Fibroblast of skin of scalp (primary cell): ENCODE measurements at regions not wholly inside any gene's neighbourhood (a gene's known extent, or its start where the extent isn't known, plus 50 kb on each side); places are given as distances from the start of the nearest gene placed in this dataset.

Experiments
- DNase-seq: peaks from one replicate; pipeline ENCODE4 v3.0.0-alpha.2; 2013

GRCh38 chr11:19661827-19662226 lies 50.8 kb upstream of the NAV2 start:
- DNase-seq: no peak

- DNase-seq: peak; percentile 40
These were observed 52.6 kb upstream of the NAV2 start for GRCh38 chr11:19660076-19660475.

DNA sequence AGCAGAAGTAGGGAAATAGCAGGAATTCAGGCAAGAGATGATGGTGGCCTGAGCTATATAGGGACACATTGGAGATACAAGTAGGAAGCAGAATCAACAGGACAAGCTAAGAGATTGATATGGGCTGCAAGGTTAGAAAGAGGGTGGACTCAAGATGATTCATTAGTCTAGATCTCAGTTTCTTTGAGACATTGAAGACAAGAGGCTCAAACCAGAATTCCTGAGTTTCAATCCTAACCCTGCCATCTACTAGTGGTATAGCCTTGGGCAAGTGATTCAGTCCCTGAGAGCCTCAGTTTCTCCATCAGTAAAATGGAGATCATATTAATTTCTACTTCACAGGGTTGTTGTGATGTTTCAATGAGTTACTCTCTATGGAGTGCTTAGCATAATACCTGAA lies 53.1 kb upstream of the NAV2 start:
- no peak for DNase-seq

DNA sequence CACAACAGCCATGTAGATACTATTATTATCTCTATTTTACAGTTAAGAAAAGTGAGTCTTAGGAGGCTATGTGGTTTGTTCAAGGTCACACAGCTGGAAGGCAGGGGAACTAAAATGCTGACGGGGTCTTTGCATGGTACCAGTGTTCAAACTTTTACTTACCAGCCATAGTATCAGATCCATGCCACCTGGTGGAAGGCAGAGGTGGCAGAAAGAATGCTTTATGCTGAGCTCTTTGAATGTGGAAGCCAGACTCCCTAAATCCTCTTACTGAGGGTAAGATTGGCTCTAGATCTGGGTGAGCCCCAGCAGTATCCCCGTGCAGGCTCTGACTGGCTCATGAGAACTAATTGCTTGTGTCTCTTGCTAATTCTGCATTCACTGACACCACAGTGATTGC lies 54.3 kb upstream of the NAV2 start:
- DNase-seq: no peak

DNA sequence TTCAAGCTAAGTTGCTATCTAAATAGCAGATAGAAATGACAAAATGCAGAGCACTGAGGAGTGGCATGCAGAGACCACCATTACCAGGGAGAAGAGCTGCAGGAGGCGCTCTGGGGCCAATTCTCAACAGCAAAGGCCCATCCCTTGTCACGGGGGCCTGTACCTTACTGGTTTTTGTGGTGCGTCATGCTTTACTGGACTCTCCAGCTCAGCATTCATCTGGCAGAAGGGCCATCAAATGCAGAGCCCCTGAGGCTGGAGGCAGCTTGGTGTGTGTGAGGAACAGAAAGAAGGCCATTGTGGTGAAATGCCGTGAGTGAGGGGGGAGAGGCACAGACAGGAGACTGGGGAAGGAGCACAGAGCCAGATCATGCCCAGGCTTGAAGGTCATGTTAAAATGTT lies 56.5 kb upstream of the NAV2 start:
- DNase-seq: no peak

DNA sequence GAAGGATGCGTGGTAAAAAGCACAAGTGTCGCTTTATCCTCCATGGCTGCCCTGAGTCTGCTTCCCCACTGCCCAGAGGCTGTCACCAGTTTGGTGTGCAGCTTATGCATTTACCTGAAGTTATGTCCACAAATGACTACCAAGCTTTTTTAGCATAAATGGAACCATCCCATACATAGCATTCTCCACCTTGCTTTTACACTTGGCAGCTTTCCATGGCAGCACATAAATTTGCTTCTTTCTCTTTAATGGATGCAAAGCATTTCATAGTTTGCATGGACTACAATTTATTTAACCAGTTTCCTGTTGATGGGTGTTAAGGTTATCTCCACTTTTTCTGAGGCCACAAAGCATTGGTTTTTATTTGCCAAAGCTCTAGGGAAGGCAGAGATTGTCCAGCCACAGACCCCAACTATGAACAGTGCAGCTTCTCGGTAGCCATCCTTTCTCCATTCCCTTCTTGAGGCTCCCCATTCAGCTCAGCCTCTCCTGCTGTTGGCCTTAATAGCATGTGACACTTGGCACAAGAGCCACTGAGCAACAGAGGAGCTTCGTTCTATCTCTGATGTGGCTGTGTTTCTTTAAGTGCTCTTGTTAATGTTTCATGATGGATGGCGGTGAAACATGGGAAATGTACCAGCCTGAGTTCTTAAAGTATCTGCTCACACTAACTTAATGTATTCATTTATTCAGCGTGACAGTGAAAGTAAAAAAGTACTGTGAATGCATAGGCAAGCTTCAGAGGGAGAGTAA lies 59.8 kb upstream of the NAV2 start:
- no peak for DNase-seq

- no peak for DNase-seq
These were observed 61.0 kb upstream of the NAV2 start for GRCh38 chr11:19651653-19652052.

- no peak for DNase-seq
These were observed 61.6 kb upstream of the NAV2 start for GRCh38 chr11:19651028-19651427.

GRCh38 chr11:19650467-19650866 lies 62.2 kb upstream of the NAV2 start:
- no peak for DNase-seq

DNA sequence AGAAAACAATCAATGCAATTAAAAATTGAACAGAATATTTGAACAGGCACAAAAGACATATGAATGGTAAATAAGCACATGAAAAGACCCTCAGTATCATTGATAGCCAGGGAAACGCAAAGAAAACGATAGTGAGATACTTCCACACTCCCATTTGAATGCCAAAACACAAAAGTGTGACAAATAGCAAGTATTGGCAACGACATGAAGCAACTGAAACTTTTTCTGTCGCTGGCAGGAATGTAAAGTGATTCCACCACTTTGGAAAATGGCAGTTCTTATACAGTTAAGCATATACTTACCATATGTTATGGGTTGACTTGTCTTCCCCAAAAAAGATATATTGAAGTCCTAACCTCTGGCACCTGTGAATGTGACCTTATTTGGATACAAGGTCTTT lies 62.9 kb upstream of the NAV2 start:
- no peak for DNase-seq

- no peak for DNase-seq
These were observed 64.3 kb upstream of the NAV2 start for GRCh38 chr11:19648321-19648720.

DNA sequence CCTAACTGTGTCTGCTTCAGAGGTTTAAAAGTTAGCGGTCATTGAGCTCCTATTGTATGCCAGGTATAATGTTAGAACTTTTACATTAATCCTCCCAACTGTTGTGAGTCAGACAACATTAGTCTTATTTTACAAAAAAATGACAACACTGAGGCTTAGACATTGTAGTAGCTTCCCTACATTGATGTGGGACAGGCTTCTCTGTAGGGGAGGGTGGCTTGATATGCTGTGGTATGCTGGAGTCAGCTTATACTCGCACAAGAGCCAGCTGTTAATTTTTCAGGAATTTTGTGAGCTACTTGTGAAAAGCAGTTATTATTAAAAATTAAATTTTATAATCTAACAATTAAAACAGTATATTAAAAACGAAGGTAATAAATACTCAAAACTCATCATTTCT lies 64.8 kb upstream of the NAV2 start:
- DNase-seq: peak; percentile 58

- peak; percentile 81 for DNase-seq
These were observed 65.7 kb upstream of the NAV2 start for GRCh38 chr11:19646921-19647320.

GRCh38 chr11:19646308-19646707 lies 66.3 kb upstream of the NAV2 start:
- DNase-seq: no peak

- DNase-seq: no peak
These were observed 68.3 kb upstream of the NAV2 start for GRCh38 chr11:19644316-19644715.

GRCh38 chr11:19642185-19643158 lies 70.2 kb upstream of the NAV2 start:
- DNase-seq: no peak

DNA sequence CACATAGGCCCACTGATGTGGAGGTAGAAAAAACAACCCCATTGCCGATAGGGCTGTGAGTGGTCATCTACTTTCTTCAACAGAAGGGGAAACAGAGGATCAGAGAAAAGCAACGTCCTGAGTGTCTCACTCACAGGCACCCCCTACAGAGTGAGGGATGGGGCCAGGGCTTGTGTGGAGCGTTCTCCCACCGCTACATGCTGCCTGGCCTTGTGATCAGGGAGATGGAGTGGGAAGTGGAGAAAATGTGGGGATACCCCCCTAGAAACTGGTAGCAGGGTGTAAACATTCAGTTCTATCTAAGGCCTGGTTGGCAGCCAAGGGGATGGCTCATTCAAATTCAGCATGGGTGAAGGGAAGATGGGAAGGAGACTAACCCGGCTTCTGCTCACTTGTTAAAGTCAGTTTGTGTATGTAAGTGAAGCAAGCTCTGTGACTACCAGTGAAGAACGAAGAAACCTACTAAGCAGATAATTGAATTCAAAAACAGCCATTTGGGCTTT lies 73.0 kb upstream of the NAV2 start:
- no peak for DNase-seq

DNA sequence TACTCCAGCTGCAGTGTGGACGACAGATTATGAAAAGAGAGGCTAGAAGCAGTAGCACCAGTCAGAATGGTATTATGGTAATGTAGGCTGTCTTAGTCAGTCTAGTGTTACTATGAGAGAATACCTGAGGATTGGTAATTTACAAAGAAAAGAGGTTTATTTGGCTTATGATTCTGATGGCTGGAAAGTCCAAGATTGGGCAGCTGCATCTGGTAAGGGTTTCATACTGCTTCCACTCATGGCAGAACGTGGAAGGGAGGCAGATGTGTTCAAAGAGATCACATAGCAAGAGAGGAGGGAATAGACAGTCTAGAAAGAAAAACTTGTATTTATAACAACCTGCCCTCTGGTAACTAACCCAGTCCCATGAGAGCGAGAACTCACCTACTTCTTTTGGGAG lies 77.3 kb upstream of the NAV2 start:
- no peak for DNase-seq

- DNase-seq: no peak
These were observed 79.4 kb upstream of the NAV2 start for GRCh38 chr11:19633276-19633675.

DNA sequence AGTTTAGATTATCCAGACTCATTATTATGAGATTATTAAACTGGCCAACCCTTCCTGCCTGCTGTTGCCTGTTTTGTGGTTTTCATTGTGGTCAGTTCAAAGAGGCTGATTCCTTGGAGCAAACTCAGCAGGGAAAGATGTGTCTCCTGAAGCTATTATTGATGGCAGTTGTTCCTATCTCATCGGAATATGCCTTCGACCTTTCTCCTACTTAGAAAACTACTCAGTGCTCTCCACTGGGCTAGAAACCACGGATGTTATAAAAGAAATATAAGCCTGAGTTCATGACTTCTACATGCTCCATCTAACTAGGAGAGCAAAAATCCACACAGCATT lies 80.2 kb upstream of the NAV2 start:
- no peak for DNase-seq

GRCh38 chr11:19631712-19632498 lies 80.7 kb upstream of the NAV2 start:
- DNase-seq: peak; percentile 52

- peak; percentile 34 for DNase-seq
These were observed 84.6 kb upstream of the NAV2 start for GRCh38 chr11:19628018-19628417.

DNA sequence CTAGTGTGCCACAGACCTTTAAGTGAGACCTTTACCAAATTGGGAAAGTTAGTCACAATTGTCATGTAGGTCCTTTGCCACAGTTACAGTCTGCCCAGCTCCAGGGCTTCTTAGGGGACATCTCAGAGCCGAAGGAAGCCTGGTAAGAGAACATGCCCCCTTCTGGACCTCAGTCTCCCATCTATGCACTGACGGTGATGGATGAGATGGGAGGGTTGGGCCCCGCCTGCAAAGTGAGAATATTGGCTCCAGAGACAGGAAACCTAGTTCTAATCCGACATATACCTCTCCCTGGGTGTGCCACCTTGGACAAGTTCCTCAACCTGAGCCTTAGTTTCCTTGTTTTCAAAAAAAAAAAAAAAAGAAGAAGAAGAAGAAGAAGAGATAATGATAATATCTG lies 85.1 kb upstream of the NAV2 start:
- no peak for DNase-seq
